OCI-LY7 (cell line): ENCODE measurements at regions not wholly inside any gene's neighbourhood (a gene's known extent, or its start where the extent isn't known, plus 50 kb on each side); places are given as distances from the start of the nearest gene placed in this dataset.

ENCODE experiments used
- BruUV-seq: library from RNA; stranded (reverse); fragments of 400-500 nt; replicated peaks from 2 replicates; lab custom pipeline; 2021; lab: Mats Ljungman, UMichigan
- CTCF ChIA-PET: fragments of 300-600 bp; sonication (Branson Sonifier 250); formaldehyde crosslinking; loops from one replicate; lab custom pipeline; 2022; ENCODE audit warnings: antibody characterized with exemption; ENCODE audit not compliant: unreplicated experiment; lab: Charles Lee
- POLR2A ChIA-PET: fragments of 300-600 bp; sonication (Branson Sonifier 250); formaldehyde crosslinking; loops from one replicate; lab custom pipeline; 2022; ENCODE audit warnings: antibody characterized with exemption; lab: Charles Lee
- DNase-seq: peaks from one replicate; pipeline ENCODE4 v3.0.0-alpha.2; 2015; ENCODE audit warnings: low spot score
- H2AFZ ChIP-seq: fragments of 200-600 bp; sonication (generic), shearing (Covaris generic); 2 replicates; pipeline ENCODE4 v1.6.1; 2014; ENCODE audit warnings: mild to moderate bottlenecking, antibody characterized with exemption, low read length, moderate library complexity
- H3K27ac ChIP-seq: fragments of 200-600 bp; sonication (generic); 2 replicates; pipeline ENCODE4 v1.5.1; 2014; ENCODE audit warnings: mixed run types, low read depth, mild to moderate bottlenecking, moderate library complexity, low read length, inconsistent platforms; ENCODE audit not compliant: poor library complexity, severe bottlenecking
- H3K36me3 ChIP-seq: fragments of 200-600 bp; sonication (generic); 2 replicates; pipeline ENCODE4 v1.6.1; 2014; ENCODE audit warnings: mild to moderate bottlenecking, antibody characterized with exemption, low read length, moderate library complexity, mixed read lengths; ENCODE audit not compliant: insufficient read depth
- H3K4me1 ChIP-seq: fragments of 200-600 bp; sonication (generic); 2 replicates; pipeline ENCODE4 v1.5.1; 2014; ENCODE audit warnings: mild to moderate bottlenecking, low read length; ENCODE audit not compliant: insufficient read depth, poor library complexity, severe bottlenecking
- H3K4me2 ChIP-seq: fragments of 200-600 bp; sonication (generic); 2 replicates; pipeline ENCODE4 v1.6.1; 2014; ENCODE audit warnings: mild to moderate bottlenecking, low read length
- H3K4me3 ChIP-seq: fragments of 200-600 bp; sonication (generic); 2 replicates; pipeline ENCODE4 v1.5.1; 2014; ENCODE audit warnings: mild to moderate bottlenecking, low read depth, low read length; ENCODE audit not compliant: poor library complexity, severe bottlenecking
- H3K79me2 ChIP-seq: fragments of 200-600 bp; sonication (generic); 2 replicates; pipeline ENCODE4 v1.6.1; 2016; ENCODE audit warnings: low read depth, mild to moderate bottlenecking, low read length, moderate library complexity, mixed read lengths; ENCODE audit not compliant: insufficient read depth
- H3K9me2 ChIP-seq: fragments of 200-600 bp; sonication (generic); 2 replicates; pipeline ENCODE4 v1.6.1; 2016; ENCODE audit warnings: mild to moderate bottlenecking, low read length, mixed read lengths; ENCODE audit not compliant: insufficient read depth
- H3K9me3 ChIP-seq: fragments of 200-600 bp; sonication (generic); 2 replicates; pipeline ENCODE4 v1.6.1; 2014; ENCODE audit warnings: mild to moderate bottlenecking, mixed run types, low read length, mixed read lengths
- H4K20me1 ChIP-seq: fragments of 200-600 bp; sonication (generic); 2 replicates; pipeline ENCODE4 v1.6.1; 2014; ENCODE audit warnings: mild to moderate bottlenecking, antibody characterized with exemption, low read length, moderate library complexity, mixed read lengths; ENCODE audit not compliant: insufficient read depth
- EZH2phosphoT487 ChIP-seq: fragments of 200-600 bp; sonication (generic); IDR thresholded peaks from 2 replicates; pipeline ENCODE4 v1.6.1; 2018; ENCODE audit warnings: low read depth, borderline replicate concordance, mild to moderate bottlenecking, mixed run types, antibody characterized with exemption, low read length, moderate library complexity, mixed read lengths
- intact Hi-C: fragments of 100-400 bp; cut with micrococcal nuclease; formaldehyde crosslinking; loops from one replicate; pipeline ENCODE4 v1.10.0; 2022; ENCODE audit not compliant: unreplicated experiment
- TF ChIP-seq, protein P1 (sequence below): fragments of 200-600 bp; sonication (generic); conservative IDR thresholded peaks from 2 replicates; pipeline ENCODE4 v1.5.1; 2014; ENCODE audit warnings: mild to moderate bottlenecking, antibody characterized with exemption, low read length, moderate library complexity, mixed read lengths

DNA sequence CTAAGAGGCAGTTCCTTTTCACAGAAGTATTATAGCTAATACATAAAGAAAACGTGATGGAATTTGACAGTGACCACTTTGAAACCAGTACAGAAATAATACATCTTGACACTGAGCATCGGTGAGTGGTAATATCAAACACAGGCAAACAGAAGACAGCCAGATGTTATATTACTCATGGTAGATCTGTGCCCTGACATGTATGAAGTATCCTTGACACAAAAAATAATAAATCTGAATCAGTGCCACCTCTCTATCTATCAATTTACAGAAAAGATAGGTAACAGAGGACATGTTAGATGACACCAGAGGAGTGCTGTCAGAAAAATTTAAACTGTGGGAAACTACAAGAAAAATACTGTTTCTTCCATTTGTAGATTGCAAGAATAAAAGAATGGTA is 217.4 kb upstream of the POT1 start:
- Histone ChIP-seq H3K4me2 (no peak overlapping the region), H4K20me1 (no peaks in the 10 kb centered on the region), H3K4me1 (no peaks in the 10 kb centered on the region), H3K9me3 (no peaks in the 10 kb centered on the region), H3K9me2 (no peaks in the 10 kb centered on the region), H3K4me3 (no peak overlapping the region), H3K79me2 (no peaks in the 10 kb centered on the region), H2AFZ (no peak overlapping the region), H3K36me3 (no peaks in the 10 kb centered on the region), H3K27ac (no peak overlapping the region)
- CTCF ChIA-PET = no interaction called here
- intact Hi-C loops = no loop called here
- BruUV-seq = no TSS peak
- DNase-seq = no peak
- TF ChIP-seq, protein P1, sequence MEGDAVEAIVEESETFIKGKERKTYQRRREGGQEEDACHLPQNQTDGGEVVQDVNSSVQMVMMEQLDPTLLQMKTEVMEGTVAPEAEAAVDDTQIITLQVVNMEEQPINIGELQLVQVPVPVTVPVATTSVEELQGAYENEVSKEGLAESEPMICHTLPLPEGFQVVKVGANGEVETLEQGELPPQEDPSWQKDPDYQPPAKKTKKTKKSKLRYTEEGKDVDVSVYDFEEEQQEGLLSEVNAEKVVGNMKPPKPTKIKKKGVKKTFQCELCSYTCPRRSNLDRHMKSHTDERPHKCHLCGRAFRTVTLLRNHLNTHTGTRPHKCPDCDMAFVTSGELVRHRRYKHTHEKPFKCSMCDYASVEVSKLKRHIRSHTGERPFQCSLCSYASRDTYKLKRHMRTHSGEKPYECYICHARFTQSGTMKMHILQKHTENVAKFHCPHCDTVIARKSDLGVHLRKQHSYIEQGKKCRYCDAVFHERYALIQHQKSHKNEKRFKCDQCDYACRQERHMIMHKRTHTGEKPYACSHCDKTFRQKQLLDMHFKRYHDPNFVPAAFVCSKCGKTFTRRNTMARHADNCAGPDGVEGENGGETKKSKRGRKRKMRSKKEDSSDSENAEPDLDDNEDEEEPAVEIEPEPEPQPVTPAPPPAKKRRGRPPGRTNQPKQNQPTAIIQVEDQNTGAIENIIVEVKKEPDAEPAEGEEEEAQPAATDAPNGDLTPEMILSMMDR = no peak
- TF ChIP-seq EZH2phosphoT487 = no peak
- POLR2A ChIA-PET = no interaction called here

DNA sequence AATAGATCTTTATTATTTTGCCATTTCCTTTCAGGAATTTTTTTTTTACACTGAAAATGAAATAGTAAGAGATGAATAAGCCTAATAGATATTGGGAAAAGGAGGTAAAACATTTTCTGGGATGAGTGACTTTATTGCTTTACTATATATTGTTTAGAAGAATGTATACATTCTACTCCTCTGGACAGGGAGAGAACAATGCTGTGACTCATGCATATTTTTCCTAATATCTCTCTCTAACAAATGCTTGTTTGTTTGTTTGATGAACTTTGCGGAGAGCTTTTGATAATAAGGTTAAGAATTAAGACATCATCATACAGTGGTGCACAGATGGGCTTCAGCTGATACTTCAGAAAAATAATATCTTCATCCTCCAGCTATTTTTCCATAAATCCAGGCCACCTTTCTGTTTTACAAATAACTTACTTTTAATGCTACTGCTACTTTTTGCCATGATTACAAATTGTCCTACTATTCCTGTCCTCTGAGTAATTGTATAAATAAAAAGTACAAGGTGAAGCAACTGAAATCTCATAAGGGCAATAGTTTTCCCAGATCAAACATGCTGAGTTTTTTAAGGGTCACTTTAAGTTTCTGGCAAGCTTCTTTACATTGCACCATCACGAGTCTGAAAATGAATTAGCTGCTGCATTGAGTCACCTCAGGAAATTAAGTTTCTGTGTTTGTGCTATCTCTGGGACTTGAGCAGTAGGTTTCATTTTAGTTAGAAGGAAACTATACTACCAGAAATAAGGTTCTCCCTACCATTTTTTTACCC is 207.3 kb upstream of the POT1 start:
- TF ChIP-seq EZH2phosphoT487 = no peak
- TF ChIP-seq, protein P1 = no peak
- Histone ChIP-seq H3K79me2 (no peaks in the 10 kb centered on the region), H3K4me1 (no peaks in the 10 kb centered on the region), H3K9me3 (no peaks in the 10 kb centered on the region), H3K4me2 (no peak overlapping the region), H3K27ac (no peak overlapping the region), H3K36me3 (no peaks in the 10 kb centered on the region), H2AFZ (no peak overlapping the region), H3K4me3 (no peak overlapping the region), H4K20me1 (no peaks in the 10 kb centered on the region), H3K9me2 (no peaks in the 10 kb centered on the region)
- no peak for DNase-seq
- intact Hi-C loops = no loop called here
- BruUV-seq = no TSS peak
- CTCF ChIA-PET = no interaction called here
- POLR2A ChIA-PET = interaction anchor here (0.7 kb wide), 1 partner anchor 1347 kb away, joined by 3 read pairs; no protein-coding TSS in a partner anchor

DNA sequence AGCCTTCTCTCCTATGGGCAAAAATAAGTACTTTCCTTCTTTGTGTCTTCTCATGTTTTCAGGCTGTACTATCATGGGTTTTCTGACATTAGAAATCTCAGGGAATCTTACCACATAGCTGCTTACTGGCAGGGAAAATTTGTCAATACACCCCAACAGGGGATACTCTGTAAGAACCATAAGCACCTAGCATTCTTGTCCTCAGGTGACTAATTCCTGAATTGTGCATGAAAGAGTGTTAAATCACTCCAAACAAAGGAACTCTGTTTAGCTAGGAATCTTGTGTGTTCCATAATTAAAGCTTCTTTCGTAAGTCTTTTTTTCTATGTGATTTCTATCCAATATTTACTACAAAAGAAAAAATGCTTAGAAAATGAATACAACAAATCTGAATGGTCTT is 206.7 kb upstream of the POT1 start:
- DNase-seq = no peak
- BruUV-seq = no TSS peak
- H3K27ac ChIP-seq = no peak overlapping the region
- no peak overlapping the region for H2AFZ ChIP-seq
- H4K20me1 ChIP-seq = no peaks in the 10 kb centered on the region
- no peaks in the 10 kb centered on the region for H3K79me2 ChIP-seq
- no peaks in the 10 kb centered on the region for H3K36me3 ChIP-seq
- no peaks in the 10 kb centered on the region for H3K9me2 ChIP-seq
- no peak overlapping the region for H3K4me2 ChIP-seq
- intact Hi-C loops = no loop called here
- no peaks in the 10 kb centered on the region for H3K4me1 ChIP-seq
- no peak overlapping the region for H3K4me3 ChIP-seq
- ChIA-PET CTCF (no interaction called here), POLR2A (no interaction called here)
- TF ChIP-seq, protein P1 = no peak
- TF ChIP-seq EZH2phosphoT487 = no peak
- H3K9me3 ChIP-seq = no peaks in the 10 kb centered on the region
